ENCODE measurements at regions not wholly inside any gene's neighbourhood (a gene's known extent, or its start where the extent isn't known, plus 50 kb on each side); places are given as distances from the start of the nearest gene placed in this dataset.
A peak's percentile ranks its signal among the peaks of the same experiment; 100 is the strongest.

GRCh38 chr15:61682891-61683735 is 377.1 kb downstream of the VPS13C start:
- H3K27me3 ChIP-seq (ENCODE audit: low read depth, low read length), result peaks cover 19% of the 10 kb centered on the region
- H3K27ac ChIP-seq (ENCODE audit: low read length), result no peak overlapping the region
- no peak overlapping the region for H3K4me3 ChIP-seq (ENCODE audit: low read length)
- no peaks in the 10 kb centered on the region for H3K36me3 ChIP-seq (replicated peaks; ENCODE audit: low read depth, low read length)
- peaks cover 7% of the 10 kb centered on the region for H3K4me1 ChIP-seq (ENCODE audit: low read length)
- H3K9me3 ChIP-seq (ENCODE audit: insufficient read depth, low read length), result no peaks in the 10 kb centered on the region
- TF ChIP-seq EZH2phosphoT487 (IDR thresholded peaks at IDR 0.05; ENCODE audit: low read depth) (no peak), CTCF (IDR thresholded peaks at IDR 0.05; ENCODE audit: low read depth, low read length) (no peak)
- H4K20me1 ChIP-seq (ENCODE audit: insufficient read depth, low read length), result no peaks in the 10 kb centered on the region
- no peak overlapping the region for H3K4me2 ChIP-seq (ENCODE audit: low read length)
- no peak overlapping the region for H2AFZ ChIP-seq (ENCODE audit: low read depth, low read length)
- H3K9ac ChIP-seq (ENCODE audit: low read length), result no peak overlapping the region
- no peaks in the 10 kb centered on the region for H3K79me2 ChIP-seq (ENCODE audit: low read length)

- peaks cover 22% of the 10 kb centered on the region for H3K27me3 ChIP-seq (ENCODE audit: low read depth, low read length)
- no peaks in the 10 kb centered on the region for H3K36me3 ChIP-seq (replicated peaks; ENCODE audit: low read depth, low read length)
- no peak overlapping the region for H2AFZ ChIP-seq (ENCODE audit: low read depth, low read length)
- TF ChIP-seq EZH2phosphoT487 (IDR thresholded peaks at IDR 0.05; ENCODE audit: low read depth) (no peak), CTCF (IDR thresholded peaks at IDR 0.05; ENCODE audit: low read depth, low read length) (no peak)
- H3K79me2 ChIP-seq (ENCODE audit: low read length), result no peaks in the 10 kb centered on the region
- H3K4me2 ChIP-seq (ENCODE audit: low read length), result no peak overlapping the region
- no peaks in the 10 kb centered on the region for H4K20me1 ChIP-seq (ENCODE audit: insufficient read depth, low read length)
- H3K4me3 ChIP-seq (ENCODE audit: low read length), result no peak overlapping the region
- H3K27ac ChIP-seq (ENCODE audit: low read length), result no peak overlapping the region
- no peak overlapping the region for H3K9ac ChIP-seq (ENCODE audit: low read length)
- H3K4me1 ChIP-seq (ENCODE audit: low read length), result peaks cover 7% of the 10 kb centered on the region
- H3K9me3 ChIP-seq (ENCODE audit: insufficient read depth, low read length), result no peaks in the 10 kb centered on the region
Observed at GRCh38 chr15:61681676-61682075, 378.6 kb downstream of the VPS13C start.

- Histone ChIP-seq H3K4me1 (ENCODE audit: low read length) (peaks cover 7% of the 10 kb centered on the region), H3K4me3 (ENCODE audit: low read length) (no peak overlapping the region), H3K9ac (ENCODE audit: low read length) (no peak overlapping the region), H4K20me1 (ENCODE audit: insufficient read depth, low read length) (no peaks in the 10 kb centered on the region), H3K27me3 (ENCODE audit: low read depth, low read length) (peaks cover 22% of the 10 kb centered on the region), H3K27ac (ENCODE audit: low read length) (no peak overlapping the region), H3K36me3 (replicated peaks; ENCODE audit: low read depth, low read length) (no peaks in the 10 kb centered on the region), H3K9me3 (ENCODE audit: insufficient read depth, low read length) (no peaks in the 10 kb centered on the region), H2AFZ (ENCODE audit: low read depth, low read length) (no peak overlapping the region), H3K4me2 (ENCODE audit: low read length) (peak overlapping the region; percentile 3; the same call in 1 of the 2 replicates), H3K79me2 (ENCODE audit: low read length) (no peaks in the 10 kb centered on the region)
- TF ChIP-seq CTCF (IDR thresholded peaks at IDR 0.05; ENCODE audit: low read depth, low read length) (no peak), EZH2phosphoT487 (IDR thresholded peaks at IDR 0.05; ENCODE audit: low read depth) (no peak)
Observed at GRCh38 chr15:61681038-61681418, 379.2 kb downstream of the VPS13C start.

- Histone ChIP-seq H3K9ac (ENCODE audit: low read length) (no peak overlapping the region), H3K4me3 (ENCODE audit: low read length) (no peak overlapping the region), H3K79me2 (ENCODE audit: low read length) (no peaks in the 10 kb centered on the region), H4K20me1 (ENCODE audit: insufficient read depth, low read length) (no peaks in the 10 kb centered on the region), H3K4me1 (ENCODE audit: low read length) (peaks cover 7% of the 10 kb centered on the region), H3K36me3 (replicated peaks; ENCODE audit: low read depth, low read length) (no peaks in the 10 kb centered on the region), H3K4me2 (ENCODE audit: low read length) (0 out of 2 replicates have a peak overlapping the region, but pooled peaks have one; percentile 3), H3K9me3 (ENCODE audit: insufficient read depth, low read length) (no peaks in the 10 kb centered on the region), H3K27me3 (ENCODE audit: low read depth, low read length) (peaks cover 22% of the 10 kb centered on the region), H3K27ac (ENCODE audit: low read length) (no peak overlapping the region), H2AFZ (ENCODE audit: low read depth, low read length) (no peak overlapping the region)
- TF ChIP-seq EZH2phosphoT487 (IDR thresholded peaks at IDR 0.05; ENCODE audit: low read depth) (no peak), CTCF (IDR thresholded peaks at IDR 0.05; ENCODE audit: low read depth, low read length) (no peak)
Observed at GRCh38 chr15:61680260-61681037, 379.8 kb downstream of the VPS13C start.

All from OCI-LY3 (cell line).